GM13977 (cell line): ENCODE measurements at regions not wholly inside any gene's neighbourhood (a gene's known extent, or its start where the extent isn't known, plus 50 kb on each side); places are given as distances from the start of the nearest gene placed in this dataset.

ENCODE experiments used
- DNase-seq: peaks from one replicate; pipeline ENCODE4 v3.0.0; 2012; ENCODE audit warnings: low spot score
- in situ Hi-C: fragments of 300-500 bp; cut with MboI; formaldehyde crosslinking; loops from one replicate; pipeline ENCODE4 v1.12.0; 2022; ENCODE audit warnings: low sequenced_read_pairs, low pct_unique_long_range_greater_than_20kb, mixed read lengths, inconsistent platforms; ENCODE audit not compliant: unreplicated experiment
- TF ChIP-seq, protein P1 (sequence below): IDR thresholded peaks from 2 replicates; pipeline ENCODE4 v1.5.1; 2012; ENCODE audit warnings: mild to moderate bottlenecking, control low read depth; ENCODE audit not compliant: insufficient read depth; ENCODE audit errors: extremely low read depth, missing control alignments

DNA sequence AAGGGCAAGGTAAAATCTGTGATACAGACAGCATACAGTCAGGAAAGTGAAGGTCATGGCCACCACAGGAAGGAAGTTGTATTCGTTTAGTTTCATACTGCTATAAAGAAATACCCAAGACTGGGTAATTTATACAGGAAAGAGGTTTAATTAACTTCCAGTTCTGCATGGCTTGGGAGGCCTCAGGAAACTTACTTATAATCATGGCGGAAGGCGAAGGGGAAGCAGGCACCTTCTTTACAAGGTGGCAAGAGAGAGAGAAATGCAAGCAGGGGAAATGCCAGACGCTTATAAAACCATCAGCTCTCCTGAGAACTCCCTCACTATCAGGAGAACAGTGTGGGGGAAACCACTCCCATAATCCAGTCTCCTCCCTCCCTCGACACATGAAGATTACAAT is 353.7 kb upstream of the SEMA6D start:
- TF ChIP-seq, protein P1, sequence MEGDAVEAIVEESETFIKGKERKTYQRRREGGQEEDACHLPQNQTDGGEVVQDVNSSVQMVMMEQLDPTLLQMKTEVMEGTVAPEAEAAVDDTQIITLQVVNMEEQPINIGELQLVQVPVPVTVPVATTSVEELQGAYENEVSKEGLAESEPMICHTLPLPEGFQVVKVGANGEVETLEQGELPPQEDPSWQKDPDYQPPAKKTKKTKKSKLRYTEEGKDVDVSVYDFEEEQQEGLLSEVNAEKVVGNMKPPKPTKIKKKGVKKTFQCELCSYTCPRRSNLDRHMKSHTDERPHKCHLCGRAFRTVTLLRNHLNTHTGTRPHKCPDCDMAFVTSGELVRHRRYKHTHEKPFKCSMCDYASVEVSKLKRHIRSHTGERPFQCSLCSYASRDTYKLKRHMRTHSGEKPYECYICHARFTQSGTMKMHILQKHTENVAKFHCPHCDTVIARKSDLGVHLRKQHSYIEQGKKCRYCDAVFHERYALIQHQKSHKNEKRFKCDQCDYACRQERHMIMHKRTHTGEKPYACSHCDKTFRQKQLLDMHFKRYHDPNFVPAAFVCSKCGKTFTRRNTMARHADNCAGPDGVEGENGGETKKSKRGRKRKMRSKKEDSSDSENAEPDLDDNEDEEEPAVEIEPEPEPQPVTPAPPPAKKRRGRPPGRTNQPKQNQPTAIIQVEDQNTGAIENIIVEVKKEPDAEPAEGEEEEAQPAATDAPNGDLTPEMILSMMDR, result no peak
- in situ Hi-C loops, result no loop called here
- DNase-seq, result no peak

DNA sequence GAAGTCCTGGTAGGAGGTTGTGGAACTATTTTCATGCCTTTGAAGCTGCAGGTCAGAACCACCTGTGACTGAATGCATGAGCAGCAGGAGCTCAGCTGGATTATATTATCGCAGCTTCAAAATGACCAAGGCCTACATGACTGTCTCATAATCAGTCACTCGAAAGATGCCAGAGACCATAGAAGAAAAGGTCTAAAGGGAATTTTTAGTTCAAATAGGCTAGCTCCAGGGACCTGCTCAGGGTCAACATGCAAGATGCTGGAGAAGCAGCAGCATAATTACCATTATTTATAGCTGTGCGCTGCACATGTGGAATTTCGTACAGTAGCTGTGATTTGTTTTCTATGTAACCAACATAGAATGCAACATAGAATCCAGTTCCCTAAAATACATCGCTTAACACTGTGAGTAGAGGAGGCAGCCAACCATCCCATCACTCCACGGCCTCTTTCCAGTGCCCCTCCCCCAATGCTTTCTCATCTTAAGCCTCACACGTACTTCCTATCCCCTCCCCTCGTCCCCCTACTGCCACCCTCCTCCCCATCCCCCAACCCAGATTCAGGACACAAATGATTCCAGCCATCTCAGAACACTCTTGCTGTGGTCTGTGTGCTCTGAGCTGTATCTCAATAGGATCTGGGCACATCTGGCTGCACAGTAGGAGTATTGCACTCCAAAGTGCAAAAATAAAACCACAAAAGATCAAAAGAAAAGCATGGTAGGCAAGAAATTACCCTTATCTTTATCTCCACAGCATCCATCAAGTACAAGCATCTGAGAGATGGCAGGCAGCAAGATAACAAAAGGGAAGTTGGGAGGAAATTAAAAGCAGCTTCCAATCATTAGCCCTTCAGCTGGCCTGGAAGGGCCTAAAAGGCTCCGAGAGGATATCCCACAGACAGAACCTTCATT is 352.8 kb upstream of the SEMA6D start:
- in situ Hi-C loops, result no loop called here
- TF ChIP-seq, protein P1, result no peak
- no peak for DNase-seq

DNA sequence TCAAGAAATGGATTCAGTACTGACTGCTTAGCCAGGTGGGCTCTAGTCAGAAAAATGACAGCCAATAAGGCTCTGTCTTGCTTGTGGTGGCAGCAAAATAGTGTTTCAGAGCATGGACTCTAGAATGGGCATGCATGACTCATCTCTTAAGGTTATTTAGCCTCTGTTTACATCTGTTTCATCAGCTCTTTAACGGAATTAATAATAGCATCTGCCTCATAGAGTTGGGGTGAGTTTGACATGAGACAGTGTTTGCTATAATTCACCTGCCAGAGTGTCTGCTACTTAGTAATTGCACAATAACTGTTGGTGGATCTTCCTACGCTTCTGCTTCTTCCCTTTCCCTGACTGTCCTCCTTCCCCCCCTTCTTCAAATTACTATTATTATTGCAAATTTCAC is 350.4 kb upstream of the SEMA6D start:
- in situ Hi-C loops, result no loop called here
- TF ChIP-seq, protein P1, result no peak
- DNase-seq, result no peak

DNA sequence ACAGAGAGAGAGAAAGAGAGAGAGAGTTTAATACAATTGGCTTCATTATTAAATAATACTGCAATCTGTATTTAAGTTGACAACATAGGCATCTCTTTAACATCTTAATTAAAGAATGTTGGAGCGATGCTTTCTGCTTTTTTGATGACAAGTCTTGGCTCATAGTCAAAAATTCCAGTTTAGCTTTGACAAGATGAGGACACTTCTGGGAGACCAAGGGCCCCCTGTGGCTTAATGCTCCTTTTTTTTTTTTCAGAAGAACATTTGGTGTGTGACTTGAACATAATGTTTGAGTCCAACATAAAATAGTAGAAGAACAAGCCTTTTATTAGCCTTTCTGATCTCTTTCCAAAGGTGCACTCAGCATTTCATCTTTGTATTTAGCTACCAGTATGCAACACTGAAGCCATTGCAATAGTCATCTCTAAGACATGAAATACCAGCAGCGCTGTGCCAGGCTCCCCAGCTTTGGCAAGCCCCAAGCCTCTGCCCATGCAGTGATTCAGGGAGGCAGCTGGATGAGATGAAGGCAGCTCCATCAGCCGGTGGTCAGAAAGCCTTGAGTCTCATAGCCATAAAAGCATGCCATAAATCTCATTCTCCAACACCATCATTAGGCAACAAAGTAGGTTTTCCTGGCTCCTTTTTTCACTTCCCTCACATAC is 349.4 kb upstream of the SEMA6D start:
- in situ Hi-C loops, result no loop called here
- DNase-seq, result no peak
- TF ChIP-seq, protein P1, result no peak

DNA sequence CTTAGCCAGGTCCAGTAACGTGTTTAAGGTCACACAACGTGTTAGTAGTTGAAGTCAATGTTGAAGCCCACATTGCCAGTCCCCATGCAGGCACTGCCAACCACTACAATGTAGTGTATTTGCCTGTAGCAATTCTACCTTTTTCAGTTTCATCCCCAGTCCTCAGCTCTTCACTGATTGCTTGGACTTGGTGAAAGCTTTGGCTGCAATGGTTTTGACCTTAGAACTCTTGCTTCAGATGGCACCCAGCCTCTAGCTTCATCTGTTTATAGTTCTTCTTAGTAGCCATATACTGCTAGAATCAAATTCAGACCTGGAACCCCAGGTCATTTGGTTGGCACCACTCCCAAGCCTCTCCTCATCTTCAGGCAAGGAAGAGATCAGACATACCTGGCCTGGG is 345.4 kb upstream of the SEMA6D start:
- DNase-seq, result no peak
- TF ChIP-seq, protein P1, result no peak
- in situ Hi-C loops, result no loop called here

DNA sequence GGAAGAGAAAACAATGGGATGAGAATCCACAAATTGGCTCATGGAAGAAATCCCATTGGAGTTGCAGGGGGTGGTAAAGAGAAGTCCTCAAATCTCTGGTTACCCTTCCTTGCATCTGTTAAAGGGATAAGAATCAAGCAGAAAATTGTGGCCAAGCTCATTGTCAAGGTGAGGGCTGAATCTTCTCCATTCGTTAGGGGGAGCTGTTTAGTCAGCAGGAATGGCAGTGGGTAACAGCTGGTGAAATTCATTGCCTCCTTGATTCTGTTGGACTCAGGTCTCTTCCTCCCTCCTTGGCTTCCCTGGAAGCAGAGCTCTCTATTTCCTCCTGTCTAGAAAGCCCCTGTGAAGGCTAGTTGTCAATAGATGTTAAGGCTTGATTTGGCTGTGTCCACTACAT is 343.1 kb upstream of the SEMA6D start:
- no peak for DNase-seq
- in situ Hi-C loops, result no loop called here
- TF ChIP-seq, protein P1, result peak; percentile 6
